ENCODE measurements at regions not wholly inside any gene's neighbourhood (a gene's known extent, or its start where the extent isn't known, plus 50 kb on each side); places are given as distances from the start of the nearest gene placed in this dataset.
"Not testable (repeated sequence)": the region's sequence is repeated elsewhere in the genome, so short reads cannot be mapped to it uniquely, and the experiment has no call there.

GRCh38 chr20:40056171-40056570, 632.9 kb downstream of the MAFB start:
- no peak for DNase-seq (ENCODE audit: low read depth)

DNA sequence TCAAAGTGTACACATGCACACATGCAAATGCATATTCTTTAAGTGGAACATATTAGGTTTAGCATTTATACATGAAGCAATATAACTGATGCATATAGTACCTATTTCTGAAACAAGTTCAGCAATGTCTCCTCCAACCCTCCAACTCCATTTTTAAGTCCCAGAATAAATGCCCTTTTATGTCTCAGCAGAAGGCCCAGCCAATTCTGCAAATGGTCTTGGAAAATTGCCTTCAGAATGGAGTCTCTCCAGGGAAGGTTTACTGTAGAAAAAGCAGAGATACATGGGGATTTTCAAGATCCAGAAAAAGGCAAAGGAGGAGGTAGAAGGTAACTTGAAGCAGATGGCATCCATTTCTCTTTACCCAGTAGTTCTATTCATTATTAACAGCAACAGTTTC, 633.3 kb downstream of the MAFB start:
- DNase-seq (ENCODE audit: low read depth) = no peak

DNA sequence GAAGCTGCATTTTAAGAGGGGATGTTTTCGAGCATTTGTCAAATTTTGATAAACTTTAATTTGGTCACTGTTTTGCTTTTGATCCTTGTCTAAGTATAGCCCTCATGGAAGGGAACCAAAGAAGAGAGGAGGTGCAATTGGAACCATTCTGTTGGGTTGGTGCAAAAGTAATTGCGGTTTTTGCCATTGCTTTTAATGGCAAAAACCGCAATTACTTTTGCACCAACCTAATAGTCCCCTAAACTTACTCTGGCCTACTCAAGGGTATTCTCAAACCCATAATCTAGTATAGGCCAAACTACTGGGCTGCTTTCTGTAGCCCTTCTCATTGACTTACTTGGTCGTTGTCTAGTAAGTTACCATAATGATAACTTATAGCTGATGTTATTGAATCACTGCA, 634.7 kb downstream of the MAFB start:
- no peak for DNase-seq (ENCODE audit: low read depth)

- no peak for DNase-seq (ENCODE audit: low read depth)
Observed at GRCh38 chr20:40050596-40050995, 638.4 kb downstream of the MAFB start.

GRCh38 chr20:40049854-40050253, 639.2 kb downstream of the MAFB start:
- no peak for DNase-seq (ENCODE audit: low read depth)

GRCh38 chr20:40046703-40047102, 642.3 kb downstream of the MAFB start:
- no peak for DNase-seq (ENCODE audit: low read depth)

GRCh38 chr20:40037511-40037910, 651.5 kb downstream of the MAFB start:
- no peak for DNase-seq (ENCODE audit: low read depth)

- DNase-seq (ENCODE audit: low read depth) = no peak
Observed at GRCh38 chr20:40029589-40029988, 659.4 kb downstream of the MAFB start.

- DNase-seq (ENCODE audit: low read depth) = no peak
Observed at GRCh38 chr20:40019510-40019909, 669.5 kb downstream of the MAFB start.

- no peak for DNase-seq (ENCODE audit: low read depth)
Observed at GRCh38 chr20:40017765-40018164, 671.3 kb downstream of the MAFB start.

DNA sequence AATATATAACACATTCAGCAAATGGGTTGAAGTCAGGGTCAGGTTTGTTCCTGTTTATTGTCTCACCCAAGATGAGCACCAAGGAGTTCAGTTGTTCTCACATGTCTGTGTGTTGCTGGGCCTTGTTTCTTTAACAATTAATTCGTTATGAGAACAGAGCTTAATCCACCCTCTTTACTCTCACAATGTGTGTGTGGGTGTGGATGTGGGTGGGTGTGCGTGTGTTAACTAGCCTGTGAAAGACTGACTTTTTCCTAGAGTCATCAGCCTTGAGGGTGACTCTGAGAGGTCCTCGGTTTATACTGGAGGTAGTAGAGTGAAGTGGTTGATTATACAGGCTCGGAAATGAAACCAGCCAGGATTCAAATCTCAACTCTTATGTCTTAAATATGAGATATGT, 672.1 kb downstream of the MAFB start:
- DNase-seq (ENCODE audit: low read depth) = no peak

DNA sequence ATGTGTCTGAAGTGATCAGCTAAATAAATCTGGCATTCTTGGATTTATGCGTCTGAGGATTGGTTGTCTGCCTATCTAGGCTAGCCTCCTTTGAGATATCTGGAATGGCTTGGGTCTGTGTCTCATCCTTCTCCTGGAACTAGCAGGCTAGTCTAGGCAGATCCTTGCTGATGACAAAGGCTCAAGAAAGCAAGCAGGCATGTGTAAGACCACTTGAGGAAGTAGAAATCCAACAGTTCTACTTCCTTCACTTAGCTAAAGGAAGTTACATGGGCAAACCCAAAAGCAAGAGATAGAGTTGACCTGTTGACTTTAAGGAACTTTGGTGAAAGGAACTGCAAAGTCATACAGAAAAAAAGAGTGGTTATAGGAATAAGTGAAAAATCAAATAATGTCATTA, 672.6 kb downstream of the MAFB start:
- DNase-seq (ENCODE audit: low read depth) = no peak

- DNase-seq (ENCODE audit: low read depth) = not testable (repeated sequence)
Observed at GRCh38 chr20:40012026-40012425, 677.0 kb downstream of the MAFB start.

DNA sequence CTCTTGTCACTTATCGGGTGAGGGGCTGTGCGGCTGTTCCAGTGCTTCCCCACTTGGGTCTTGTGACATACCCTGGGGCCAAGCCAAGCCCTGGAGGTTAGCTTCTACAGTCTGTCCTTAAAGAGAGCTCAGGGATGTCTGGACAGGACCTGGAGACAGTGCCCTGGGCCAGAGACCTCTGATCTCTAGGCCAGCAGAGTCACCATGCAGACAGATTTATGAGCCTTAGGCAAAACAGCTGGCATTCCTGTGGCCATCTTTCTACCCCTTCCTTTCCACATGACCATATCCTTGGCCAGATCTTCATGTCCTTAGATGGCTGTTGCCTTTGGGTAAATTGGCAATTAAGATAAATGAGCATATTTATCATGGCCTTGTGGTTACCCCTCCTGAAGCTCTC, 678.6 kb downstream of the MAFB start:
- DNase-seq (ENCODE audit: low read depth) = no peak

- no peak for DNase-seq (ENCODE audit: low read depth)
Observed at GRCh38 chr20:40009542-40009941, 679.5 kb downstream of the MAFB start.

- DNase-seq (ENCODE audit: low read depth) = no peak
Observed at GRCh38 chr20:40008177-40008576, 680.9 kb downstream of the MAFB start.

DNA sequence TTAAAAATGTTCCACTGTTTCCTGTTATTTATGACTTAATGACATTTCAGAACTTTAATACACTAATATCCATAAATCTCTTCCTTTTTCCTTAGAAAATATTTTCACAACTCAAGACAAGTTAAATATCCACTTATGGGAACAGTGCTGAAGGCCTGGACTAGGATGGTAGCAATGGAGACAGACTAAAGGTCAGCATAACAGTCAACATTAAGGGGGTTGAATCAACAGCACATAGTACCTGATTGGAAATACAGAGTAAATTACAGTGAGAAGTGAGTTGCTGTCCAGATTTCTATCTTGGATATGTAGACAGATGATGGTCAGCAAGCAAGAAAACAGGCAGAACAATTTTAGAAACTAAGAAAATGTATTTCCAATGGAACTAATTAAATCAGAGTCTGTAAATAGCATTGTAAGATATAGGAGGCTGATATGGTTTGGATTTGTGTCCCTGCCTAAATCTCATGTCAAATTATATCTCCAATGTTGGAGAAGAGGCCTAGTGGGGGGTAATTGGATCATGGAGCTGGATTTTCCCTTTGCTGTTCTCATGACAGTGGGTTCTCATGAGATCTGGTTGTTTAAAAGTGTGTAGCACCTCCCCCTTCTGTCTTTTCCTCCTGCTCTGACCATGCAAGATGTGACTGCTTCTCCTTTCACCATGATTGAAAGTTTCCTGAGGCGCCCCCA, 682.7 kb downstream of the MAFB start:
- DNase-seq (ENCODE audit: low read depth) = no peak

DNA sequence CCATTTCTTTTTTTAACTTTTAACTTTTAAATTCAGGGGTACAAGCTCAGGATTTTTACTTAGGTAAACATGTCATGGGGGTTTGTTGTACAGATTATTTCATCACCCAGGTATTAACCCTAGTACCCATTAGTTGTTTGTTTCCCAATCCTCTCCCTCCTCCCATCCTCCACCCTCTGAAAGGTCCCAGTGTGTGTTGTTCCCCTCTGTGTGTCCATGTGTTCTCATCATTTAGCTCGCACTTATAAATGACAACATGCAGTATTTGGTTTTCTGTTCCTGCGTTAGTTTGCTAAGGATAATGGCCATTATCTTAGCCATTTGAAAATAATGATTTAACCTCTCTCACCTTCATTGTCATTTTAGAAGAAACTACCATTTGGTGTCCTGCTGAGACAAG, 684.9 kb downstream of the MAFB start:
- DNase-seq (ENCODE audit: low read depth) = not testable (repeated sequence)

DNA sequence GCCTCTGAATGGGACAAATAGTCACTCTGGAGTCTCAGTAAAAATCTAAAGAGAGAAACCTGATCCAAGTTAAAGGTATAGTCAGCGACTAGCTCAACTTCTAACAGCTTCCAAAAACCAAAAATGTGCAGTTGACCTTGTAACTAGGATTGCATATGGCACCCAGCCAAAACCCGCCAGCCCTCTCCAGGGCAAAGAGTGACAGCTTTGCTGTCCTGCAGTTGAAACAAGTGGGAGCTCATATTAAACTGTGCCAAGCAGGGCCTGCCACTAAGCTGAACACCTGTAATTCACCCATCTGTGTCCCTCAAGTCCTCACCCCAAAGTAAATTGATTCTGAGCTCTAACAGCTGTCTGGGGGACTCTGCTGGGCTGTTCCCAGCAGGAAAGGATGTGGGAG, 695.3 kb downstream of the MAFB start:
- DNase-seq (ENCODE audit: low read depth) = no peak

DNA sequence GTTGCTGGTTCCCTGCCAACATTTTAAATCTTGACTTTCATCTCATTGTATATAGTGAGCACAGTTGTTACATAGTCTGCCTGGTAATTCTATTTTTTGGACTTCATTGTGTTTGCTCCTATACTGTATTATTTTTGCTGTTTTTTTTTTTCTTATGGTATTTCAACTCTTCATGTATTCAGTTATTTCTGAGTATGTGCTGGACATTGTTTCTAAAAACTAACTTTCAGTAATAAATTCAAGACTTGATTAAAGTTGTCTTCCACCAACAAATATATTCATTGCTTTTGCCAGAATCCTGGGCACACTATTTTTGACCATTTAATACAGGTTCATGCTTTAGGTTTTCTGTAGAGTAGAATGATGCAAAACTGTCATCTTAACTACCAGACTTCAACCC, 698.3 kb downstream of the MAFB start:
- DNase-seq (ENCODE audit: low read depth) = no peak

DNA sequence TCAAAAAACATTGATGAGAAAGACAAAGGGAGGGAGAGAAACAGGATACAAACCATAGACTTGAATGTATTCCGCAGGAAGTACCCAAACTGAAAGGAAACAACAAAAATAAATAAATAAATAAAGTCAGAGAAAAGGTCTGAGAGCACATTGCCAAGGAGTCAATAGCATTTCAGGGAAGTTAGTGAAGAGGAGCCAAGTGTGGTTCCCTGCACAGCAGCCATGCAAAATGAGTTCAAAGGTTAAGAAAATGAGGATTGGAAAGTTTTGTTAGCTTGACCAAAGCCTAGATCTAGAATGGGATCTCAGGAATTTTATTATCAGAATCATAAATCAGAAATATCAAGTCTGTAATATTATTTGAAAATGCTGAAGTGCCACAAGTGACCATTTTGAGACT, 700.0 kb downstream of the MAFB start:
- DNase-seq (ENCODE audit: low read depth) = no peak

DNA sequence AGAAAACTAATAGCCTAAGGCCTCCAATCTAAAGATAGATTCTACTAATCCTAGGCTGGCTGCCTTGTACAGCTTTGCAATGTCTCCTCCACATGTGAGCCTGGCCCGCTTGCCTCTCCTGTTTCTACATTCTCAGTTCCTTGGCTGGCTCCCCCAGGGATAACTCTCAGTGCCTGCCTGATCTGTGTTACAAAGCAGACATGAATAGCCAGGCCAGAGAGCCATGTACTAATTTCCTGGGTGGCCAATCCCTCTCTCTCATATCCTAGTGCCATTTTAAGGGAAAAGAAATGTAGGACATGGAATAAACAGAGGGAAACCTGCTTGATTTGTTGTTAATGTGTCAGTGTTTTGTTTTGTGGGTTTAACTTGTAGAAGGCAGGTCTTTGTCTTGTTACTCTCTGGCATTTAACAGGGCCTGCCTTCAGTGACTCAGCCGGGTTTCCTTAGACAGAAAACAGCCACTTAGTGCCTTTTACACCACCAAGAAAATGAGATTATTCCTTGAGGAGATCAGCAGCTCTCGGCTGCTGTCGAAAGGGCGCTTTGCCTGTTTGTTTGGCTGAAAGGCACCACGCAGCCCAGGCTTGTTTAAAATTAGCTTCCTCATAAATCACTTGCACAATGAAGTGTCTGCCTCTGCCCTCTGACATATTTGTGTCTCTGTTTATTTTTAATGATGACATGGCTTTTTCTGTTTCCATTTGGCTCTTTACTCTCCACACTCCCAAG, 702.7 kb downstream of the MAFB start:
- DNase-seq (ENCODE audit: low read depth) = no peak

- no peak for DNase-seq (ENCODE audit: low read depth)
Observed at GRCh38 chr20:39985271-39985827, 703.7 kb downstream of the MAFB start.

DNA sequence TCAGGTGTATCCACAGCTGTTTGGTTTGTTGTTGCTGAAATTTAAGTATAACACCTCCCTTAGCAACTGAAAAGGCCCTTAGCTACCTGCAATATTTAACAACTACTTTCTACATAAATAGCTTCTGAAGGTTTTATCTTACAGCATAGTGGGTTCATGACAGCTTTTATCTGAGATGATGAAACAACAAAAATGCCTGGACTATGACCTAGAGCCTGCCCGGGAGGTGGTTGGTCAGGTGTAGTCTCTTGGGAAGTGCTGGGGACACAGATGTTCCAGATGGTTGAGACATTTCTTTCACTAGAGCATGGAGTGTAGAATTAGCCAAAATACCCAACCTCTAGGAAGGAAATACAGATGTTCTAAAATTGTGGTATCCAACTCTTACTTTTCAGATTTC, 705.4 kb downstream of the MAFB start:
- no peak for DNase-seq (ENCODE audit: low read depth)
